ENCODE measurements at regions not wholly inside any gene's neighbourhood (a gene's known extent, or its start where the extent isn't known, plus 50 kb on each side); places are given as distances from the start of the nearest gene placed in this dataset.

GRCh38 chr2:58313926-58314325 lies 72.8 kb upstream of the FANCL start:
- TF ChIP-seq CTCF (IDR thresholded peaks at IDR 0.05; ENCODE audit: insufficient read depth, low read length, poor library complexity, severe bottlenecking) (no peak), EZH2phosphoT487 (conservative IDR thresholded peaks at IDR 0.05; ENCODE audit: low read length) (no peak)
